HG03139 (cell line): ENCODE measurements at regions not wholly inside any gene's neighbourhood (a gene's known extent, or its start where the extent isn't known, plus 50 kb on each side); places are given as distances from the start of the nearest gene placed in this dataset.
"Not testable (repeated sequence)": the region's sequence is repeated elsewhere in the genome, so short reads cannot be mapped to it uniquely, and the experiment has no call there.

Experiments
- ATAC-seq: cut with Tn5 transposase; IDR thresholded peaks from one replicate; pipeline ENCODE4 v1.9.1; 2021; ENCODE audit not compliant: unreplicated experiment

- no peak for ATAC-seq
Observed at GRCh38 chr6:23823421-23823820, 302.6 kb upstream of the NRSN1 start.

GRCh38 chr6:23826572-23826971, 299.4 kb upstream of the NRSN1 start:
- no peak for ATAC-seq

GRCh38 chr6:23828861-23829260, 297.2 kb upstream of the NRSN1 start:
- ATAC-seq = no peak

GRCh38 chr6:23841116-23841515, 284.9 kb upstream of the NRSN1 start:
- no peak for ATAC-seq

GRCh38 chr6:23842760-23843159, 283.3 kb upstream of the NRSN1 start:
- no peak for ATAC-seq

- ATAC-seq = no peak
Observed at GRCh38 chr6:23851522-23851921, 274.5 kb upstream of the NRSN1 start.

- not testable (repeated sequence) for ATAC-seq
Observed at GRCh38 chr6:23853566-23854133, 272.4 kb upstream of the NRSN1 start.

GRCh38 chr6:23854154-23854553, 271.9 kb upstream of the NRSN1 start:
- not testable (repeated sequence) for ATAC-seq

- no peak for ATAC-seq
Observed at GRCh38 chr6:23855497-23856116, 270.4 kb upstream of the NRSN1 start.

GRCh38 chr6:23870496-23870895, 255.5 kb upstream of the NRSN1 start:
- no peak for ATAC-seq

- ATAC-seq = no peak
Observed at GRCh38 chr6:23873161-23873560, 252.9 kb upstream of the NRSN1 start.

GRCh38 chr6:23875006-23875405, 251.0 kb upstream of the NRSN1 start:
- no peak for ATAC-seq

- no peak for ATAC-seq
Observed at GRCh38 chr6:23879816-23880215, 246.2 kb upstream of the NRSN1 start.

- ATAC-seq = no peak
Observed at GRCh38 chr6:23890543-23891227, 235.3 kb upstream of the NRSN1 start.

- no peak for ATAC-seq
Observed at GRCh38 chr6:23905133-23905815, 220.7 kb upstream of the NRSN1 start.

- no peak for ATAC-seq
Observed at GRCh38 chr6:23910420-23910819, 215.6 kb upstream of the NRSN1 start.

GRCh38 chr6:23927935-23928334, 198.1 kb upstream of the NRSN1 start:
- no peak for ATAC-seq

- no peak for ATAC-seq
Observed at GRCh38 chr6:23929201-23929600, 196.8 kb upstream of the NRSN1 start.

- no peak for ATAC-seq
Observed at GRCh38 chr6:23940466-23940865, 185.5 kb upstream of the NRSN1 start.

GRCh38 chr6:23951691-23952090, 174.3 kb upstream of the NRSN1 start:
- ATAC-seq = no peak

GRCh38 chr6:23952245-23952644, 173.8 kb upstream of the NRSN1 start:
- ATAC-seq = no peak

GRCh38 chr6:23953976-23954375, 172.0 kb upstream of the NRSN1 start:
- no peak for ATAC-seq
